Upper lobe of left lung (tissue), 6 donors: ENCODE measurements at regions not wholly inside any gene's neighbourhood (a gene's known extent, or its start where the extent isn't known, plus 50 kb on each side); places are given as distances from the start of the nearest gene placed in this dataset.

ENCODE experiments used
- ATAC-seq, 2 donors: fragments of 200-7000 bp; cut with Tn5 transposase; one replicate each; pipeline ENCODE4 v1.9.1; 2022; ENCODE audit warnings: mild to moderate bottlenecking in 2 of 2, moderate library complexity in 2 of 2; ENCODE audit not compliant: low FRiP score in 2 of 2
- DNase-seq, 2 donors: peaks; one replicate each; pipeline ENCODE4 v3.0.0-alpha.2; 2019 to 2020
- H3K27ac ChIP-seq, 4 donors: fragments of 200-600 bp; sonication (generic); one replicate each; pipeline ENCODE4 v1.5.1; 2016 to 2019
- H3K27me3 ChIP-seq, 4 donors: fragments of 200-600 bp; sonication (generic); one replicate each; pipeline ENCODE4 v1.5.1; 2017 to 2019
- H3K36me3 ChIP-seq, 4 donors: fragments of 200-600 bp; sonication (generic); one replicate each; pipeline ENCODE4 v1.5.1; 2016 to 2019
- H3K4me1 ChIP-seq, 4 donors: fragments of 200-600 bp; sonication (generic); one replicate each; pipeline ENCODE4 v1.5.1; 2018 to 2019
- H3K4me3 ChIP-seq, 4 donors: fragments of 200-600 bp; sonication (generic); one replicate each; pipeline ENCODE4 v1.5.1; 2017 to 2019; ENCODE audit warnings: mild to moderate bottlenecking in 2 of 4, moderate library complexity in 1 of 4
- H3K9me3 ChIP-seq, 4 donors: fragments of 200-600 bp; sonication (generic); one replicate each; pipeline ENCODE4 v1.5.1; 2018 to 2019
- EP300 ChIP-seq, 4 donors: sonication (generic); formaldehyde crosslinking; IDR thresholded peaks; one replicate each; pipeline ENCODE4 v1.5.1; 2017; ENCODE audit warnings: antibody characterized with exemption in 4 of 4, control low read depth in 2 of 4
- POLR2A ChIP-seq, 4 donors: fragments of 450-650 bp; IDR thresholded peaks; one replicate each; pipeline ENCODE4 v1.5.1; 2016 to 2017; ENCODE audit warnings: antibody characterized with exemption in 4 of 4, mild to moderate bottlenecking in 2 of 4
- POLR2AphosphoS5 ChIP-seq, 2 donors: sonication (generic); formaldehyde crosslinking; IDR thresholded peaks; one replicate each; pipeline ENCODE4 v1.5.1; 2017; ENCODE audit warnings: antibody characterized with exemption in 2 of 2
- WGBS, 2 donors: methylation state at CpG; one replicate each; pipeline ENCODE4 v1.1.5; 2017 to 2018; 5-methylcytosine and 5-hydroxymethylcytosine counted together
- TF ChIP-seq, protein P1 (sequence below), 6 experiments: fragments of 450-650 bp in 4 of 6; fragments of 200-600 bp in 2 of 6; sonication (generic) in 2 of 6; IDR thresholded peaks; one replicate each; pipeline ENCODE4 v1.5.1; 2016 to 2019; ENCODE audit warnings: antibody characterized with exemption in 6 of 6
- donor health status: DM: no; HTN: no; CAD: no; lungs with moderate emphysema.
- donor health status: DM: no; HTN: yes; CAD: no; lungs with severe emphysema.

DNA sequence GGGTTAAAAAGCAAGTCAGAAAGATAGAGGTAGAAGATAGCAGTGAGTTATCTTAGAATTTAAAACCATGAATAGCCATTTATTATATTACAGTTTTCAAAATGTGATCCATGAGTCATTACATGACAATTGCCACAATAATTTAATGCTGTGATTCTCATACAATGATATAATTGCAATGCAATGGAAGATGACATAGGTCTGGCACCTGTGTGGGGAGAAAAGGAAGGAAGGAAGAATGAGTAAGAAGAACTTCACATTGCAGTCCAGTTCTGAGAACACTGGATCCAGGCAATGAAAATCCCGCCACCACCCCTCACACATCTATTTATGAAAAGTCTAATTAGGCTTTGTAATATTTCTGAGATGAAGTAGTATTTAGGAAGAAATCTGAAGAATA lies 738.1 kb upstream of the LINC00305 start:
- Histone ChIP-seq H3K27ac (no peak overlapping the region), H3K27me3 (no peaks in the 10 kb centered on the region), H3K4me1 (no peaks in the 10 kb centered on the region), H3K9me3 (no peaks in the 10 kb centered on the region), H3K4me3 (no peak overlapping the region), H3K36me3 (no peaks in the 10 kb centered on the region)
- ATAC-seq (no peak), DNase-seq (no peak)
- TF ChIP-seq POLR2AphosphoS5 (IDR thresholded peaks at IDR 0.05): no peak
- no peak for TF ChIP-seq EP300 (IDR thresholded peaks at IDR 0.05)
- TF ChIP-seq, protein P1, sequence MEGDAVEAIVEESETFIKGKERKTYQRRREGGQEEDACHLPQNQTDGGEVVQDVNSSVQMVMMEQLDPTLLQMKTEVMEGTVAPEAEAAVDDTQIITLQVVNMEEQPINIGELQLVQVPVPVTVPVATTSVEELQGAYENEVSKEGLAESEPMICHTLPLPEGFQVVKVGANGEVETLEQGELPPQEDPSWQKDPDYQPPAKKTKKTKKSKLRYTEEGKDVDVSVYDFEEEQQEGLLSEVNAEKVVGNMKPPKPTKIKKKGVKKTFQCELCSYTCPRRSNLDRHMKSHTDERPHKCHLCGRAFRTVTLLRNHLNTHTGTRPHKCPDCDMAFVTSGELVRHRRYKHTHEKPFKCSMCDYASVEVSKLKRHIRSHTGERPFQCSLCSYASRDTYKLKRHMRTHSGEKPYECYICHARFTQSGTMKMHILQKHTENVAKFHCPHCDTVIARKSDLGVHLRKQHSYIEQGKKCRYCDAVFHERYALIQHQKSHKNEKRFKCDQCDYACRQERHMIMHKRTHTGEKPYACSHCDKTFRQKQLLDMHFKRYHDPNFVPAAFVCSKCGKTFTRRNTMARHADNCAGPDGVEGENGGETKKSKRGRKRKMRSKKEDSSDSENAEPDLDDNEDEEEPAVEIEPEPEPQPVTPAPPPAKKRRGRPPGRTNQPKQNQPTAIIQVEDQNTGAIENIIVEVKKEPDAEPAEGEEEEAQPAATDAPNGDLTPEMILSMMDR (IDR thresholded peaks at IDR 0.05): no peak
- TF ChIP-seq POLR2A (IDR thresholded peaks at IDR 0.05): no peak
- WGBS, 2 donors: 80 to 85% methylated on average over 1 of the region's 1 CpG

DNA sequence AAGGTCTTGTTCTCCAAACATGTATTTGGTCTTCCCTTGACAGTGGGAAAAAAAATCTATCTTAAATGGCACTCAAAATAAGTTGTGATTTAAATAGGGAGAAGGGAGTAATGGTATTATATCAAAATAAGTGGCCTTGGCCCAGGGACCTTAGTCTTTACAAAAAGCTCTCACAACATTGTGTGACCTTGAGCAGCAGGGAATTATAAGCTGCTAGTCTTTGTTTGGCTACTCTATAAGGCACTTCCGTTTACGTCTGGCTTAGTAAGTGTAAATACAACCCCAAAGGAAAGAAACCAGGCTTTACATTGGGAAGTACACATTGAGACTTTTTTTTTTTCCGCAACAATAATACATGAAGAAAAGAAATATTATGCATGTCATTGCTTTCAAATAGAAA lies 734.0 kb upstream of the LINC00305 start:
- no peak overlapping the region for H3K27ac ChIP-seq
- H3K9me3 ChIP-seq: no peaks in the 10 kb centered on the region
- no peak for TF ChIP-seq POLR2AphosphoS5 (IDR thresholded peaks at IDR 0.05)
- TF ChIP-seq, protein P1 (IDR thresholded peaks at IDR 0.05): no peak
- TF ChIP-seq EP300 (IDR thresholded peaks at IDR 0.05): no peak
- TF ChIP-seq POLR2A (IDR thresholded peaks at IDR 0.05): no peak
- no peaks in the 10 kb centered on the region for H3K36me3 ChIP-seq
- H3K27me3 ChIP-seq: no peaks in the 10 kb centered on the region
- no peaks in the 10 kb centered on the region for H3K4me1 ChIP-seq
- ATAC-seq (no peak), DNase-seq (no peak)
- WGBS, 2 donors: 49 to 50% methylated on average over 3 of the region's 3 CpGs
- no peak overlapping the region for H3K4me3 ChIP-seq

DNA sequence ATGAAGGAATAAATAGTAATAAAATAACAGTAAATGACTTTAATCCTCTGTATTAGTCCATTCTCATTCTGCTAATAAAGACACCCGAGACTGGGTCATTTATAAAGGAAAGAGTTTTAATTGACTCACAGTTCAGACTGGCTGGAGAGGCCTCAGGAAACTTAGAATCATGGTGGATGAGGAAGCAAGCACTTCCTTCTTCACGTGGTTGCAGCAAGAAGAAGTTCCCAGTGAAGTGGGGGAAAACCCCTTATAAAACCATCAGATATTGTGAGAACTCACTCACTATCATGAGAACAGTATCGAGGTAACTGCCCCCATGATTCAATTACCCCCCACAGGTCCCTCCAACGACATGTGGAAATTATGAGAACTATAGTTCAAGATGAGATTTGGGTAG lies 727.9 kb upstream of the LINC00305 start:
- no peak overlapping the region for H3K4me3 ChIP-seq
- no peaks in the 10 kb centered on the region for H3K27me3 ChIP-seq
- WGBS, 2 donors: 62 to 74% methylated on average over 4 of the region's 4 CpGs
- no peaks in the 10 kb centered on the region for H3K4me1 ChIP-seq
- no peak for ATAC-seq
- TF ChIP-seq POLR2A (IDR thresholded peaks at IDR 0.05): no peak
- no peak for TF ChIP-seq EP300 (IDR thresholded peaks at IDR 0.05)
- TF ChIP-seq, protein P1 (IDR thresholded peaks at IDR 0.05): no peak
- TF ChIP-seq POLR2AphosphoS5 (IDR thresholded peaks at IDR 0.05): no peak
- H3K27ac ChIP-seq: no peak overlapping the region
- peaks cover 0 to 4% (median 0%) of the 10 kb centered on the region in 4 donors for H3K9me3 ChIP-seq
- DNase-seq: no peak
- H3K36me3 ChIP-seq: no peaks in the 10 kb centered on the region

DNA sequence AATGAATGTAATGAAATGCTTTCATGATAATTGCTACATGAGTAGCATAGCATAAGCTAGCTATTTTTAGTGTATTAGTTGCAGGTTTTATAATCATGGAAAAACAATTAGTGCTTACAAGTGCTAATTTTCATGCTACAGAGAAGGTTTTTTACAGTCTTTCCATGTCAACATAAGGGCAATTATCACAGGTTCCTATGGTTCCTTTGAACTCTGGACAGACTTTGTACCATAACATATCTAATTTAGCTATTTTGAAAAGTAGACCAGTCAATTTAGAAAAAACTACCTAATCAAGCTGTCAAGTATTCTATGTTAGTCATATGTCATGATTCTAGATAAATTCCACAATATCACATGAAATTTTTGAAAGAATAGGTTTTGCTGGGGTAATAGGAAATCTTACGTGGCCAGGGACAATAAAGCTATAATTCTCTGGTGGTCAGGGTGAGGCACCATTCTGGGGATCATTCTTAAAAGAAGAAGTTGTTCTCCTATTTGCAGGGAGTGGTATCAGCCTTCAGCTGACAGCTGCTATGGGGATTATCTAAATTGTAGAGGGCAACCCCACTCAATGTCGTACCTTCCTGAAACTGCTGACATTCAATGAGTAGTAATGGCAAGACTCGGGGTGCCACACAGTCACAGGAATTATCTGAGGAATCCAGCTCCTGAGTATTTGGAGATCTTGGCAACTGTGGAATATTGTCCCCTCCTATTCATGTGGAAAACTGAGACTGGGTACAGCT lies 724.0 kb upstream of the LINC00305 start:
- Histone ChIP-seq H3K27ac (no peak overlapping the region), H3K4me3 (no peak overlapping the region), H3K4me1 (no peaks in the 10 kb centered on the region), H3K9me3 (peaks cover 0 to 4% (median 0%) of the 10 kb centered on the region in 4 donors), H3K27me3 (no peaks in the 10 kb centered on the region), H3K36me3 (no peaks in the 10 kb centered on the region)
- TF ChIP-seq POLR2A (IDR thresholded peaks at IDR 0.05) (no peak), EP300 (IDR thresholded peaks at IDR 0.05) (no peak), POLR2AphosphoS5 (IDR thresholded peaks at IDR 0.05) (no peak)
- TF ChIP-seq, protein P1 (IDR thresholded peaks at IDR 0.05): no peak
- no peak for DNase-seq
- no peak for ATAC-seq
- WGBS, 2 donors: 77 to 80% methylated on average over 2 to 3 of the region's 3 CpGs

DNA sequence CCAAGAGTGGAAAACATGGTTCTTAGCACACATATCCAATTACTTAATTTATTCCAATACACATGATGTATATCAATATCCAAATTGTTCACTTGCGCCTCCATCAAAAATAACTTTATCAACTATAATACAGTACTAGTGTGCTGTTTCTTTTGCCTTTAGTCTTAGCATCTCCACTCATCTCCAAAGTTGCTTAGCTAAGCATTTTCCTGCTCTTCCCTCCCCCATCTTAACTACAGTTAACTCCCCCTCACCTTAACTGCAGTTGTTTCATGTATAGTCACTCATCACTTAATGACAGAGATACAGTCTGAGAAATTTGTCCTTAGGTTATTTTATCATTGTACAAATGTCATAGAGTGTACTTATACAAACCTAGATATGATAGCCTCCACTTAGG lies 705.2 kb upstream of the LINC00305 start:
- Histone ChIP-seq H3K27me3 (no peaks in the 10 kb centered on the region), H3K36me3 (no peaks in the 10 kb centered on the region), H3K4me3 (no peak overlapping the region), H3K4me1 (no peaks in the 10 kb centered on the region), H3K27ac (no peak overlapping the region), H3K9me3 (no peaks in the 10 kb centered on the region)
- WGBS, 2 donors: 97% methylated on average over 1 of the region's 1 CpG
- TF ChIP-seq POLR2AphosphoS5 (IDR thresholded peaks at IDR 0.05) (no peak), EP300 (IDR thresholded peaks at IDR 0.05) (no peak), POLR2A (IDR thresholded peaks at IDR 0.05) (no peak)
- TF ChIP-seq, protein P1 (IDR thresholded peaks at IDR 0.05): no peak
- ATAC-seq: no peak
- DNase-seq: no peak
